WERI-Rb-1 (cell line): ENCODE measurements at regions not wholly inside any gene's neighbourhood (a gene's known extent, or its start where the extent isn't known, plus 50 kb on each side); places are given as distances from the start of the nearest gene placed in this dataset.
"Not testable (repeated sequence)": the region's sequence is repeated elsewhere in the genome, so short reads cannot be mapped to it uniquely, and the experiment has no call there.

Source experiments
- DNase-seq: peaks from one replicate; pipeline ENCODE4 v3.0.0-alpha.2; 2020
- H3K27ac ChIP-seq: fragments of 250-450 bp; sonication (Bioruptor Pico); 2 replicates; pipeline ENCODE4 v1.5.1; 2020; ENCODE audit warnings: mild to moderate bottlenecking, moderate library complexity
- H3K27me3 ChIP-seq: fragments of 250-450 bp; sonication (Bioruptor Pico); 2 replicates; pipeline ENCODE4 v1.5.1; 2021; ENCODE audit warnings: mild to moderate bottlenecking, low read depth, moderate library complexity; ENCODE audit not compliant: insufficient read depth, severe bottlenecking
- H3K36me3 ChIP-seq: fragments of 250-450 bp; sonication (Bioruptor Pico); 2 replicates; pipeline ENCODE4 v1.5.1; 2020; ENCODE audit warnings: mild to moderate bottlenecking, moderate library complexity
- H3K4me3 ChIP-seq: 2 replicates; pipeline ENCODE4 v1.5.1; 2011; ENCODE audit warnings: low read depth, mild to moderate bottlenecking, control low read depth, low read length
- H3K9me3 ChIP-seq: fragments of 250-450 bp; sonication (Bioruptor Pico); 2 replicates; pipeline ENCODE4 v1.5.1; 2021; ENCODE audit warnings: mild to moderate bottlenecking, moderate library complexity; ENCODE audit not compliant: severe bottlenecking
- TF ChIP-seq, protein P1 (sequence below): IDR thresholded peaks from 2 replicates; pipeline ENCODE4 v1.5.1; 2011; ENCODE audit warnings: low read depth, mild to moderate bottlenecking, control low read depth, inconsistent platforms, low read length

DNA sequence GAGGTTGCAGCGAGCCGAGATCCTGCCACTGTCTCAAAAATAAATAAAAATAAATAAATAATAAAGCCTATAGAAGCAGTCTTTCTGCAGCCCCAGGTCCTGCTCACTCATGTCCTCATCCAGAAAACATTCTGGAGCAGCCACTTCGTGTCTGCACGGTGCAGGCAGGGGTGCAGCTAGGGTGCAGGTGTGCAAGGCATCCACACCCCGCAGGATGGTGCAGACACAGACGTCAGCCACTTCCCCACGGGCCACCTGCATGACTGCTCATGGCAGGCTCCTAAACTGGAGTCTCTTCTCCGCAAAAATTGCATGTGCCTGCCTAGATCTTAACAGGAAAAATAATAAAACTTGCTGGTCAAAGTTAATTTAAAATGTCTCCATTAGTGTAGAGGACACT, 80.2 kb upstream of the SNTG2 start:
- Histone ChIP-seq H3K27me3 (no peaks in the 10 kb centered on the region), H3K27ac (no peak overlapping the region), H3K4me3 (no peak overlapping the region), H3K36me3 (no peaks in the 10 kb centered on the region), H3K9me3 (no peaks in the 10 kb centered on the region)
- TF ChIP-seq, protein P1, sequence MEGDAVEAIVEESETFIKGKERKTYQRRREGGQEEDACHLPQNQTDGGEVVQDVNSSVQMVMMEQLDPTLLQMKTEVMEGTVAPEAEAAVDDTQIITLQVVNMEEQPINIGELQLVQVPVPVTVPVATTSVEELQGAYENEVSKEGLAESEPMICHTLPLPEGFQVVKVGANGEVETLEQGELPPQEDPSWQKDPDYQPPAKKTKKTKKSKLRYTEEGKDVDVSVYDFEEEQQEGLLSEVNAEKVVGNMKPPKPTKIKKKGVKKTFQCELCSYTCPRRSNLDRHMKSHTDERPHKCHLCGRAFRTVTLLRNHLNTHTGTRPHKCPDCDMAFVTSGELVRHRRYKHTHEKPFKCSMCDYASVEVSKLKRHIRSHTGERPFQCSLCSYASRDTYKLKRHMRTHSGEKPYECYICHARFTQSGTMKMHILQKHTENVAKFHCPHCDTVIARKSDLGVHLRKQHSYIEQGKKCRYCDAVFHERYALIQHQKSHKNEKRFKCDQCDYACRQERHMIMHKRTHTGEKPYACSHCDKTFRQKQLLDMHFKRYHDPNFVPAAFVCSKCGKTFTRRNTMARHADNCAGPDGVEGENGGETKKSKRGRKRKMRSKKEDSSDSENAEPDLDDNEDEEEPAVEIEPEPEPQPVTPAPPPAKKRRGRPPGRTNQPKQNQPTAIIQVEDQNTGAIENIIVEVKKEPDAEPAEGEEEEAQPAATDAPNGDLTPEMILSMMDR = no peak
- no peak for DNase-seq

DNA sequence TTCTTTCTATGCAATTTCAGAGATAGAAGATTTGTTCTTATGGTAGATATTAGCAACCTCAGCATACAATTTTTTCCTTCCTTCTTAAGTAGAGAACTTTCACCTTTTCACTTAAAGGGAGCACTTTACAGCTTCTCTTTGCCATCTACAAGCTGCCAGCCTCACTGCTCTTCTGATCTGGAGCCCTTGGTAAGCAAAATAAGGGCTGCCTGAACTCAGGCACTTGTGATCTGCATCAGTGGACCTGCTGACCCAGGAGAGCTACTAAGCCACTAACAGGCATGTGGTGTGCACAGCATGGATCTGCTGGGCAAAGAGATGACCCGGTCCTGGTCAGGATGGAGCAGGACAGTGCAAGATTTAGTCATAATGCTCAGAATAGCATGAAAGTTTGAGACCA, 80.8 kb upstream of the SNTG2 start:
- no peak overlapping the region for H3K4me3 ChIP-seq
- TF ChIP-seq, protein P1 = no peak
- no peaks in the 10 kb centered on the region for H3K27me3 ChIP-seq

DNA sequence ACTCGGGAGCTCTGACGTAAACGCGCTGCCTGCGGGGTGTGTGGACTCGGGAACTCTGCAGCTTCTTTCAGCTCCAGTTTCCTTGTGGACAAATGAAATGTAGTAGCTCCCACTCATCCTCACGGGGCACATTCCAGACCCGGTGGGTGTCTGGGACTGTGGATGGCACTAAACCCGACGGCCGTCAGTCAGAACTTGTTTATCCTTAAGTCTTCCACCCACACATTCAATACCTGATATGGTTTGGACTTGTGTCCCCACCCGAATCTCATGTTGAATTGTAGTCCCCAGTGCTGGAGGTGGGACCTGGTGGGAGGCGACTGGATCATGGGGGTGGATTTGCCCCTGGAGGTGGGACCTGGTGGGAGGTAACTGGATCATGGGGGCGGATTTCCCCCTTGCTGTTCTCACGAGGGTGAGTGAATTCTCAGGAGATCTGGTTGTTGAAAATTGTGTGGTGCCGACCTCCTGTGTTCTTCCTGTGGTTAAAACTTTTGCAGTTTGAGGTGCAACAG, 81.2 kb upstream of the SNTG2 start:
- Histone ChIP-seq H3K36me3 (no peaks in the 10 kb centered on the region), H3K9me3 (no peaks in the 10 kb centered on the region), H3K27me3 (no peaks in the 10 kb centered on the region), H3K27ac (no peak overlapping the region), H3K4me3 (no peak overlapping the region)
- TF ChIP-seq, protein P1 = no peak
- no peak for DNase-seq

More for the DNA sequence above, 80.8 kb upstream of the SNTG2 start:
- Histone ChIP-seq H3K36me3 (no peaks in the 10 kb centered on the region), H3K9me3 (no peaks in the 10 kb centered on the region), H3K27ac (no peak overlapping the region)
- no peak for DNase-seq

DNA sequence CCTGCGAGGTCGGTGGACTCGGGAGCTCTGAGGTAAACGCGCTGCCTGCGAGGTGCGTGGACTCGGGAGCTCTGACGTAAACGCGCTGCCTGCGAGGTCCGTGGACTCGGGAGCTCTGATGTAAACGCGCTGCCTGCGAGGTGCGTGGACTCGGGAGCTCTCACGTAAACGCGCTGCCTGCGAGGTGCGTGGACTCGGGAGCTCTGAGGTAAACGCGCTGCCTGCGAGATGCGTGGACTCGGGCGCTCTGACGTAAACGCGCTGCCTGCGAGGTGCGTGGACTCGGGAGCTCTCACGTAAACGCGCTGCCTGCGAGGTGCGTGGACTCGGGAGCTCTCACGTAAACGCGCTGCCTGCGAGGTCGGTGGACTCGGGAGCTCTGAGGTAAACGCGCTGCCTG, 81.8 kb upstream of the SNTG2 start:
- not testable (repeated sequence) for H3K36me3 ChIP-seq, H3K9me3 ChIP-seq, H3K27me3 ChIP-seq, H3K27ac ChIP-seq, DNase-seq, H3K4me3 ChIP-seq

DNA sequence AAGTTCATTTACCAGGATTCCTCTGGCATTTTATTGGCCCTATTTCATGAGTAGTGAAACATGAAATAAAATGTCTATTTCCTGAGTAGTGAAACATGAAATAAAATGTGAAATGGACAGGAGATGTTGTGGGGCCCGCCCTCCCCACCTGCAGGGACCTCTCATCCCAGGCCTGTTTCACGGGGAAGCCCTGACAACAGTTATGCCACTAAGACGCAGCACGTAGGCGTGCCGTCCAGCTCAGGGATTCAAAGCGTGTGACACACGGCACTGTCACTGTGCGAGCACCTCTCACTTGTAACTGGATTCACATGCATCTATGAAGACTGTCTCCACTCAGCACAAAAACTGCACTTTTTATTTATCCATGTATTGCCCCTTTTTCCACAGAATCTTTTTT, 83.4 kb upstream of the SNTG2 start:
- H3K36me3 ChIP-seq = no peaks in the 10 kb centered on the region
- no peaks in the 10 kb centered on the region for H3K27me3 ChIP-seq
- TF ChIP-seq, protein P1 = no peak
- H3K27ac ChIP-seq = no peak overlapping the region
- H3K4me3 ChIP-seq = no peak overlapping the region
- DNase-seq = no peak
- no peaks in the 10 kb centered on the region for H3K9me3 ChIP-seq

DNA sequence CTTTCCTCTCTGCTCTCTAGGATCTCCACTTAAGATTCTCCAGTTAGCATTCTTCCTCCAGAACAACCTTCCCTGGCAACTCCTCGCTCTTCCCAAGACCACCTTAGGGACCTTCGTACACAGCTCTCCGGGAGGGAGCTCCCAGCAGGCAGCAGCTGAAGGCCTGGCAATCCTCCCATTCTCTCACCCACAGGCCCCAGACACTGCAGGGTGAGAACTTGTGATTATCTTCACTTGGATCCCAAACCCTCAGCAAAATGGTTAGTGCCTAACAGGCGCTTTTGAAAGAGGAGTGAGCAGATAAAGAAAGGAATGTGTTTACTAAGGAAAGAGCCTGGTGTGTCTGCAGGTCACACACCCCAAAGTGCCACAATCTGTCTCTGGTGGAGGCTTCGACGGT, 83.8 kb upstream of the SNTG2 start:
- TF ChIP-seq, protein P1 = no peak
- no peaks in the 10 kb centered on the region for H3K27me3 ChIP-seq

More for the DNA sequence above, 83.8 kb upstream of the SNTG2 start:
- Histone ChIP-seq H3K27ac (no peak overlapping the region), H3K36me3 (no peaks in the 10 kb centered on the region), H3K9me3 (no peaks in the 10 kb centered on the region), H3K4me3 (no peak overlapping the region)
- DNase-seq = no peak
